Subcutaneous abdominal adipose tissue (tissue), 5 donors: ENCODE measurements at regions not wholly inside any gene's neighbourhood (a gene's known extent, or its start where the extent isn't known, plus 50 kb on each side); places are given as distances from the start of the nearest gene placed in this dataset.

Experiments used
- H3K27ac ChIP-seq: one replicate; pipeline ENCODE4 v1.7.0; 2013; ENCODE audit warnings: low read depth, mild to moderate bottlenecking, inconsistent platforms, low read length, moderate library complexity
- H3K27me3 ChIP-seq, 5 donors: one replicate each; pipeline ENCODE4 v1.7.0; 2013; ENCODE audit warnings: low read length in 5 of 5, inconsistent platforms in 1 of 5; ENCODE audit not compliant: control insufficient read depth in 5 of 5, insufficient read depth in 4 of 5
- H3K36me3 ChIP-seq, 5 donors: one replicate each; pipeline ENCODE4 v1.7.0; 2013; ENCODE audit warnings: low read length in 5 of 5; ENCODE audit not compliant: control insufficient read depth in 5 of 5, insufficient read depth in 5 of 5
- H3K4me1 ChIP-seq, 5 donors: one replicate each; pipeline ENCODE4 v1.7.0; 2013; ENCODE audit warnings: low read length in 5 of 5, mild to moderate bottlenecking in 3 of 5, moderate library complexity in 1 of 5; ENCODE audit not compliant: control insufficient read depth in 5 of 5, insufficient read depth in 5 of 5
- H3K4me3 ChIP-seq, 5 donors: one replicate each; pipeline ENCODE4 v1.7.0; 2013; ENCODE audit warnings: low read length in 5 of 5, low read depth in 1 of 5
- H3K9ac ChIP-seq, 5 donors: one replicate each; pipeline ENCODE4 v1.7.0; 2013; ENCODE audit warnings: low read length in 5 of 5, mild to moderate bottlenecking in 4 of 5, moderate library complexity in 3 of 5
- H3K9me3 ChIP-seq, 5 donors: one replicate each; pipeline ENCODE4 v1.7.0; 2013; ENCODE audit warnings: low read length in 5 of 5; ENCODE audit not compliant: control insufficient read depth in 5 of 5
- donor health status: healthy.
- donor health status: healthy.
- donor health status: healthy.
- donor health status: healthy.
- donor health status: healthy.

DNA sequence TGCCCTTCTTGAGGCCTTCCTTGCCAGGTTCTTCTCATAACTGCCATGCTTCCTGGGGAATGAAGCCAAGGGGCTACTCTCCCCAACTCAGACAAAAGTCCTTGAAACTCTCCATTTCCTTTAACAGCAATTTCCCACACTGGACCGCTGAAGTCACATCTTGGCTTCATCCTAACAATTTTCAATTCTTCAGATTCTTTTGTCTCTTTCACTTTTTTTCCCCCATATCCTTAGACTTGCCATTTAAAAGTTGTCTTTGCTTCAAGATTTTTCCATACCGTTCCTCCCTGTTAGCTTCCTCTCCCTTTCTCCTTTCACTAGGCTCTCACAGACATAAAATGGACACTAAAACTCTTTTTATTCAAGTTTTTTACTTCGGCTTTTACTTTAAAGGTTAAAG, 93.1 kb upstream of the ITGA1 start:
- H3K9ac ChIP-seq: no peak overlapping the region

DNA sequence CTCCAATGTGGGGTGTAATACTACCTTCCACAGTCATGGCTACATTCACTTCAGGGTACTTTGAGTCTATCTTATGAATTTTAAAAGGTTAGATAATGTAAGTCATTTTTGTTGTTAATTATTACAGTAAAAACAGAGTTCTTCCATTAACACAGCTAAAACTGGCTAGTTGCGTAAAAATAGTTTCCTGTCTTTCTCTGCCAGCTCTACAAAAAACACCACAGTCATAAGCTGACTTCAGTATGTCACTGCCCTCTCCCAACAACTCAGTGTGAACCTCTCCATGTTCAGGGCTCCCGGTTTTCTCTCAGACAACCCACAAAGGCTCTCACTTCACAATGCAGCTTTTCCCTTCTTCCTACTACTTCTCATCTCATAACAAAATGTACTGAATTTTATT, 84.8 kb upstream of the ITGA1 start:
- Histone ChIP-seq H3K27me3 (no peaks in the 10 kb centered on the region), H3K9me3 (no peaks in the 10 kb centered on the region), H3K4me3 (no peak overlapping the region), H3K9ac (no peak overlapping the region), H3K36me3 (no peaks in the 10 kb centered on the region), H3K4me1 (peaks cover 0 to 16% (median 0%) of the 10 kb centered on the region in 5 donors), H3K27ac (peak overlapping the region; percentile 50)

More for the DNA sequence above, 93.1 kb upstream of the ITGA1 start:
- Histone ChIP-seq H3K9me3 (no peaks in the 10 kb centered on the region), H3K27me3 (no peaks in the 10 kb centered on the region), H3K36me3 (no peaks in the 10 kb centered on the region), H3K27ac (no peak overlapping the region), H3K4me3 (no peak overlapping the region), H3K4me1 (peaks cover 0 to 16% (median 6%) of the 10 kb centered on the region in 5 donors)

DNA sequence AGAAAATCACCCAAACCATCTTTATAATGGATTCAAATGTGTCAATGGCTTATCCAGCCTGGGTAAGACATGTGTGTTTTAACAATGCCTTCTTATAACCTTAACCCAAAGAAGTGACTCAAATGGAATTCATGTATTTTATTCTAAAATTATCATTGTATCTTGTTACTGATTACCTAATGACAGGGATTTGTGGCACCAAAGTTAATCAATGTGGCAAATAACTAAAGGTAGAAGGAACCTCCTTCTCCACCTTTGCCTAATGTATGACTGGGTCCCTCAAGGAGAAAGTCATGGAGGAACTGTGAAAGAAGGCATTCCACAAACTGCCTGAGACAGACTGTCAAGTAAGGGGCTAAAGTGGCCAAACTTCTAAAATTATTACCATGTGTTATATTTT, 84.4 kb upstream of the ITGA1 start:
- Histone ChIP-seq H3K9me3 (no peaks in the 10 kb centered on the region), H3K9ac (no peak overlapping the region)

DNA sequence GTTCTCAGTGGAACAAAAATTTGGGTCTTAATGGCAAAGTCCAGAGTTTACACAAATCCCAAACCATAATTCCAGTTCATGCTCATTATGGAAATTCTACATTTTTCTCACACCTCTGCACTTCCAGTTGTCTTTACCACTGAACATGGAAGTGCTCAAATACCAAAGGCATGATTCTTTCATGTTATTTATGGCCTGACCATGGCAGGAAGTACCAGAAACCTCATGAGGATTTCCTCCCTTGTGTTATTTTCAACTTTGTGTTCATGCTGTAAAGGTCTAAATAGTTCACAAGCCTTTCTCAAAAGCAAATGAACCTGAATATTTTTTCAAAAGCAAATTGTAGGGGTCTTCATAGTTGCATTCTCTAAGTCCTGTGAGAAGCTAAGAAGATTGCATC, 82.0 kb upstream of the ITGA1 start:
- Histone ChIP-seq H3K27me3 (no peaks in the 10 kb centered on the region), H3K4me3 (no peak overlapping the region), H3K36me3 (no peaks in the 10 kb centered on the region), H3K9me3 (no peaks in the 10 kb centered on the region), H3K27ac (no peak overlapping the region), H3K4me1 (peaks cover 0 to 33% (median 0%) of the 10 kb centered on the region in 5 donors), H3K9ac (no peak overlapping the region)

More for the DNA sequence above, 84.4 kb upstream of the ITGA1 start:
- no peak overlapping the region for H3K4me3 ChIP-seq
- H3K4me1 ChIP-seq: peaks cover 0 to 20% (median 0%) of the 10 kb centered on the region in 5 donors
- H3K27me3 ChIP-seq: no peaks in the 10 kb centered on the region
- no peaks in the 10 kb centered on the region for H3K36me3 ChIP-seq
- peak overlapping the region; percentile 50 for H3K27ac ChIP-seq

GRCh38 chr5:52706775-52707174, 80.9 kb upstream of the ITGA1 start:
- no peaks in the 10 kb centered on the region for H3K36me3 ChIP-seq
- no peak overlapping the region for H3K9ac ChIP-seq
- no peak overlapping the region for H3K4me3 ChIP-seq
- H3K9me3 ChIP-seq: no peaks in the 10 kb centered on the region
- peaks cover 0 to 33% (median 0%) of the 10 kb centered on the region in 5 donors for H3K4me1 ChIP-seq
- no peaks in the 10 kb centered on the region for H3K27me3 ChIP-seq
- no peak overlapping the region for H3K27ac ChIP-seq

DNA sequence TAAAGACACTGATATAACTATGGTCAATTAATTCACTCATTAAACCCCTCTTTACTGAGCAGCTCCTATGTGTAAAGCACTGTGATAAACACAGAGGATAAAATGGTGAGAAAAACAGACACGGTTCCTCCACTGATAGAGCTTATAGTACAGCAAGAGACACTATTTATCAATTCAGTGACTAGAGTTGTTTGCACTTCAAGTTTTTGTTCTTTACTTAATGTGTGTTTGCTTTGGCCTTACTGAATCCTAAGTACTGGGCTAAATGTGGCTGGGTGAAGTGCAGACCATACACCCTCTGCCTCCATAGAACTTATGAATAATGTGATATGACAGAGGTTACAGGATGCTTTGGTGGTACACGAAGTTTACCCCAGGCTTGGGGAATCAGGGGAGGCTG, 80.1 kb upstream of the ITGA1 start:
- Histone ChIP-seq H3K36me3 (no peaks in the 10 kb centered on the region), H3K4me3 (no peak overlapping the region), H3K9ac (no peak overlapping the region), H3K9me3 (no peaks in the 10 kb centered on the region), H3K4me1 (peaks cover 0 to 33% (median 0%) of the 10 kb centered on the region in 5 donors), H3K27ac (no peak overlapping the region), H3K27me3 (no peaks in the 10 kb centered on the region)

DNA sequence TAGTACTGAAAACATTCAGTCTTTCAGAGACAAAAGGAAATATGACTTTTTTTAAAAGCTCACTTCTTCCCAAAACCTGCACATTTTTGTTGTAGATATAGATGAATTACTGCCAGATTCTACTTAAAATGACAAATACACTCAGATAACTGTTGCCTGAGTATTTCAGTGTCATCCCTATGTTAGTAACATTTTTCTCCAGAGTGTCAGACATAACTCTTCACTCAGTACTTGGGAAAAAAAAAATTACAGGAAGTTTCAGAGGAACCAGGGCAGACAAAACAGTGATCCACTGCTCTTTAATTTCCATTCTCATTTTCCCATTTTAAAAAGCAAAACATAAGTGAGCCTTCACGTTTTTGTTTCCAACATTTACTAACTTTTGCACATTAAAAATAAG, 79.3 kb upstream of the ITGA1 start:
- Histone ChIP-seq H3K27me3 (no peaks in the 10 kb centered on the region), H3K27ac (no peak overlapping the region), H3K4me1 (peaks cover 0 to 31% (median 0%) of the 10 kb centered on the region in 5 donors), H3K9me3 (no peaks in the 10 kb centered on the region), H3K4me3 (no peak overlapping the region), H3K9ac (no peak overlapping the region), H3K36me3 (no peaks in the 10 kb centered on the region)

GRCh38 chr5:52709167-52709925, 78.4 kb upstream of the ITGA1 start:
- H3K9me3 ChIP-seq: no peaks in the 10 kb centered on the region
- no peak overlapping the region for H3K9ac ChIP-seq
- peaks cover 0 to 31% (median 0%) of the 10 kb centered on the region in 5 donors for H3K4me1 ChIP-seq
- H3K27ac ChIP-seq: peak overlapping the region; percentile 8
- H3K27me3 ChIP-seq: no peaks in the 10 kb centered on the region
- no peaks in the 10 kb centered on the region for H3K36me3 ChIP-seq
- H3K4me3 ChIP-seq: no peak overlapping the region

- Histone ChIP-seq H3K27me3 (no peaks in the 10 kb centered on the region), H3K36me3 (no peaks in the 10 kb centered on the region), H3K9ac (no peak overlapping the region), H3K4me3 (no peak overlapping the region), H3K27ac (peak overlapping the region; percentile 8), H3K4me1 (peaks cover 0 to 31% (median 0%) of the 10 kb centered on the region in 5 donors), H3K9me3 (no peaks in the 10 kb centered on the region)
Measured at GRCh38 chr5:52710310-52710971, 77.3 kb upstream of the ITGA1 start.

DNA sequence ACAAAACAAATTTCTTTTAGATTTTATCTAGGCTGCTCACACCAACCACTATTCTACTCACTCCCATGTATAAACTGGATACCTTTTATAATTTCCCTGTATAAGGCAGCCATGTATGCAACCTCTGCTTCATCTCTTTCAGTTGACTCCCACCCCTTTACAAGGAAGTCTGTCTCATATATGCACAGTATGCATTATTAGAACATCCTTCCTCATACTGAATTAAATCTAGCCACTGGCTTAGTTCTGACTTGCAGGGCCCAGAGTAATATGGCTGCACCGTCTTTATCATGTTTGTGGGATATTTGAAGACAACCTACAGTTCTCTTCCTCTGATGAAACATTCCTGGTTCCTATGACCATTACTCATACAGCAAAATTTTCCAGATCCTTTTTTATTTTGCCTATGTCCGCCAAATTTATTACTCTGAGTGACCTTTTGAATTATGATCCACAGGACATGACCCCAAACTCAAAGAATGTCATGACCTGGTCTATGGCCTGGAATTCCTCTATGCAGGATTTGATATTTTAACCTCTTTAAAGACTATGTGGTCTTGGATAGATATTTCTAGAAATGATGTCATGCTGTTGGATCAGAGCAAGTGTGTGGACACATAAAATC, 76.6 kb upstream of the ITGA1 start:
- Histone ChIP-seq H3K27ac (no peak overlapping the region), H3K4me3 (no peak overlapping the region), H3K4me1 (peaks cover 0 to 28% (median 0%) of the 10 kb centered on the region in 5 donors), H3K9ac (no peak overlapping the region), H3K9me3 (no peaks in the 10 kb centered on the region), H3K36me3 (no peaks in the 10 kb centered on the region), H3K27me3 (no peaks in the 10 kb centered on the region)
